HG03139 (cell line): ENCODE measurements at regions not wholly inside any gene's neighbourhood (a gene's known extent, or its start where the extent isn't known, plus 50 kb on each side); places are given as distances from the start of the nearest gene placed in this dataset.

ENCODE experiments used
- ATAC-seq: cut with Tn5 transposase; IDR thresholded peaks from one replicate; pipeline ENCODE4 v1.9.1; 2021; ENCODE audit not compliant: unreplicated experiment

- ATAC-seq = no peak
These were observed 169.0 kb upstream of the NRSN1 start for GRCh38 chr6:23957017-23957416.

DNA sequence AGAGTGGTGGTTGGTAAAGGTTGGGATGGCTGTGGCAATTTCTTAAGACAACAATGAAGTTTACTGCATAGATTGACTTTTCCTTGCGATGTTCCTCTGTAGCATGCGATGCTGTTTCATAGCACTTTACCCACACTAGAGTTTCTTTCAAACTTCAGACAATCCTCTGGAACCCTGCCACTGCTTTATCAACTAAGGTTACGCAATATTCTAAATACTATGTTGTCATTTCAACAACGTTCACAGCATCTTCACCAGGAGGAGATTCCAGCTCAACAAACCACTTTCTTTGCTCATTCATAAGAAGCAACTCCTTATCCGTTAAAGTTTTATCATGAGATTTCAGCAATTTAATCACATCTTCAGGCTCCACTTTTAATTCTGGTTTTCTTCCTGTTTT lies 161.2 kb upstream of the NRSN1 start:
- no peak for ATAC-seq

- ATAC-seq = no peak
These were observed 156.7 kb upstream of the NRSN1 start for GRCh38 chr6:23969344-23969743.

- ATAC-seq = no peak
These were observed 148.3 kb upstream of the NRSN1 start for GRCh38 chr6:23977706-23978105.

DNA sequence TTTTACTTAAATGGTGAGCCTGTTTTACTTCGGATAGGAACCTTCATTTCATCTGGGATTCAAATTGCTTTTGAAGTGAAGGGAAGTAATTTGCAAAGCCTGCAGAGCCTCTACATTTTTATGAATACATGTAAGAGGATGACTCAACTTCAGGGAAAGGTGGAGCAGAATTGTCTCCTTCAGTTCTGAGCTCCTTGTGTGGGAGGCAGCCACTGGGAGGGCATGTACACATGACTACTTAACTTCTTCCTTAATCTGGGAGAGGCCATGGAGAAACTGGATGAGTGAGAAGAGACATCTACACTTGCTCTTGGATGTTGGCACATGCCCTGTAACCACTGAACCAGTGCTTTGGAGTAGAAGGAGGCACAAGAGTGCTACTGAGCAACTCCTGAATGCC lies 145.1 kb upstream of the NRSN1 start:
- ATAC-seq = no peak

DNA sequence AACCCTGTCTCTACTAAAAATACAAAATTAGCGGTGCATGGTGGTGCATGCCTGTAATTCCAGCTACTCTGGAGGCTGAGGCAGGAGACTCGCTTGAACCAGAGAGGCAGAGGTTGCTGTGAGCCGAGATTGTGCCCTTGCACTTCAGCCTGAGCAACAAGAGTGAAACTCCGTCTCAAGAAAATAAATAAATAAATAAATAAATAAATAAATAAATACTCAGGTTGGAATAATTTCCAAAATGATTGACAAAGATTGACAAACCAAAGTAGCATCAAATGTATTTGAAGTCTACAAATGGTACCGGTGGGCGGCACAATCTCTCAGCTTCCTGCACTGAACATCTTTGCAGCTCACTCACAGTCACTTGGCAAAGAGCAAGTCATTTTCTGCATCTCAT lies 144.1 kb upstream of the NRSN1 start:
- no peak for ATAC-seq

- no peak for ATAC-seq
These were observed 142.3 kb upstream of the NRSN1 start for GRCh38 chr6:23983735-23984134.

DNA sequence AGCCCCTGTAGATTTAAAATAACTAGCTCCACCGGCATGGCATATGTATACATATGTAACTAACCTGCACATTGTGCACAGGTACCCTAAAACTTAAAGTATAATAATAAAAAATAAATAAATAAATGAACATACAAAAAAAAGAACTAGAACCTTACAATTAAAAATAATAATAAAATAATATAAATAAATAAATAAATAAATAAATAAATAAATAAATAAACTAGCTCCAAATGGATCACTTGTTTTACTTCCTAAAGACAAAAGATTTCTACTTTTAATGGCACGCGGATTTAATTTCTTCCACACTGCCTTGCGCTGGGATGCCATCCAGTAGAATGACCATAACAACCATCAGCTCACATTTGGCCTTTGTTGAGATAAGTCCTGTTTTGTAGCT lies 141.0 kb upstream of the NRSN1 start:
- ATAC-seq = no peak

- ATAC-seq = no peak
These were observed 136.0 kb upstream of the NRSN1 start for GRCh38 chr6:23989885-23990533.

DNA sequence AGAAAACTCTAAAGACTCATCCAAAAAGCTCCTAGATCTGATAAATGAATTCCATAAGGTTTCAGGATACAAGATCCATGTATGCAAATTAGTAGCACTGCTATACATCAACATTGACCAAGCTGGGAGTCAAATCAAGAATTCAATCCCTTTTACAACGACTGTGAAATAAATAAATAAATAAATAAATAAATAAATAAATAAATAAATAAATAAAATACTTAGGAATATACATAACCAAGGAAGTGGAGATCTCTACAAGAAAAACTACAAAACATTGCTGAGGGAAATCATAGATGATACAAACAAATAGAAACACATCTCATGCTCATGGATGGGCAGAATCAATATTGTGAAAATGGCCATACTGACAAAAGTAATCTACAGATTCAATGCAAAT lies 132.0 kb upstream of the NRSN1 start:
- no peak for ATAC-seq

- no peak for ATAC-seq
These were observed 122.0 kb upstream of the NRSN1 start for GRCh38 chr6:24004062-24004461.

DNA sequence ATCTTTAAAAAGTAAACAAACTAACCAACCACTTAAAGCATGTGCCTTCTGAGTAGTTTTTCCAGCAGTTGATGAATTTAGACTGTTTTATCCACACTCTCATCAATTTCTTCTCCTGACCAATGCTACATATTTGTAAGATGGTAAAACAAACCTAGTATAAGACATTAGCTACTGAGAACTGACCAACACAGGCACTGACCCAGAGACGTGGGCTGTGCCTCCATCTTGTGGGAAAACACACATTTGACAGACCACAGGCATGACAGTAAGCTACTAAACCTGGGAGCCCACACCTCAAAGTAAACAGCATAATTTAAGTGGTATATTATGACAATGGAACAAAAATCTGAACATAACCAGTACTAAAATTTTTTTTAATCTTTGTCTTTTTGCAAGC lies 121.4 kb upstream of the NRSN1 start:
- no peak for ATAC-seq

- ATAC-seq = no peak
These were observed 119.8 kb upstream of the NRSN1 start for GRCh38 chr6:24006254-24006653.

GRCh38 chr6:24009319-24009718 lies 116.7 kb upstream of the NRSN1 start:
- ATAC-seq = no peak

DNA sequence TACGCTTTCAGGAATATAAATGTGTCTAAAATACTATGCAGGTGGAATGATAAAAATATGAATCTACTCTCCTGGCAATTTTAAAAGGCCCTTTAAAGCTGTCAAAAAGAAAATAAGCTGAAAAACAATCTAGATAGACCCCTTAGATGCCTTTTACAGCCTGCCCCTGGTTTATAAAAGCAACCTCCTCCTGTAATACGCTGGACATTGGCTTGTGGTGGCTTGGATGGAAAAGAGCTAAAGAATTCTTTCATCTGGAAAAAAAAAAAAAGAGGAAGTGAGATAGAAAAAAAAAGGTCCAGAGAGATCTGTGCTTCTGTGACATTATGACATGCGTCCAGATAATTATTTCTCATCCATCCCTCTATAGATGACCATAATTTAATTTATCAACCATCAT lies 115.9 kb upstream of the NRSN1 start:
- no peak for ATAC-seq

GRCh38 chr6:24016286-24016685 lies 109.7 kb upstream of the NRSN1 start:
- no peak for ATAC-seq

DNA sequence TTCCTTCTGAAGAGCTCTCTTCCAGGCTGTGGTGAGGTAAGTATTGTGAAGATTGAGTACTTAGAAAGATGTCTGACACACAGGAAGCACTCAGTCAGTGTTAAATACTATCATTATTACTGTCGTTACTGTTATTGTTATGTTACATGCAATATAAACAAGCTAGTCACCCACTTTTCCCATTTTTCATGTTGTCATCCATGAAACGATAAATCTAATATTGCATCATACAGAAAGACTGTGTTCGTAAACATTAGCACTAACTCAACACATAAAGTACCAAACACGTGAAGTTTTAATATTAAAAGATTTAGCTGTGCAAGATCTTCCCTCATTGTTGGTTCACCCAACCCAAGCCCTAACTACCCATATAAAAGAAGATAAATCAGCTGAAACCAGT lies 109.2 kb upstream of the NRSN1 start:
- no peak for ATAC-seq

- ATAC-seq = no peak
These were observed 106.6 kb upstream of the NRSN1 start for GRCh38 chr6:24019393-24019792.

DNA sequence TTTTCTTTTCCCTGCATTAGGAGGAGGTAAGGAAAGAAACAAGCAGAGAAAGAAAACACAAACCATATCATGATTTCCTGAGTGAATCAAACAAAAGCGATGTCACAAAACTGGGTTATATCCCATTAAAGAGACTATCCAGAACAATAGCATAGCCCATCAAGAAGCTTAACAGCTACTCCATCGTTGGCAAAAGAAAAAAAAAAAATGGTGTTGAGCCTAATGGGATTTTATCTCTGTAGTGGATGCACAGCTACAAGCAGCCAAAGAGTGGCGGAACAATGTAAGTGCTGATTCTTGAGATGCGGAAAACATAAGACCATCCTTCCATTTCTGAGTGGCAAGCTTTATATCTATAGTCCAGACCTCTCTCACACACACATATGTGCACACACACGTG lies 106.2 kb upstream of the NRSN1 start:
- no peak for ATAC-seq

DNA sequence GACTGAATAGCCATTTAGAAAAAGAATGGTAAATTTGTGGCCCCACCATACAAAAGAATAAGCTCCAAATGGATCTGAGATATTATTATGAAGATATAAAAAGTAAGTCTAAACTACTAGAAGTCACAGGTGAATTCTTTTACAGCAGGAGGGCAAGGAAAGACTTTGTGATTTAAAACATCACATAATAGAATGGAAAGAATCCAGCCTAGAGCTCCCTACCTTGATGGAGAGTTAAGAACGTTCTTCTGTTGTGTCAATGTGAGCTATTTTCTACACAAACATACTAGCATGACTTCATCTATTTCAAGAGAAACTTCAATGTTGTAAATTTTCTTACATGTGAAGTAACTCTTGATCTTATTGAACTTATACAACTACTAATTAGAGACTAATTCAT lies 100.0 kb upstream of the NRSN1 start:
- no peak for ATAC-seq

- no peak for ATAC-seq
These were observed 94.5 kb upstream of the NRSN1 start for GRCh38 chr6:24031496-24031895.

- ATAC-seq = no peak
These were observed 92.9 kb upstream of the NRSN1 start for GRCh38 chr6:24032896-24033688.

DNA sequence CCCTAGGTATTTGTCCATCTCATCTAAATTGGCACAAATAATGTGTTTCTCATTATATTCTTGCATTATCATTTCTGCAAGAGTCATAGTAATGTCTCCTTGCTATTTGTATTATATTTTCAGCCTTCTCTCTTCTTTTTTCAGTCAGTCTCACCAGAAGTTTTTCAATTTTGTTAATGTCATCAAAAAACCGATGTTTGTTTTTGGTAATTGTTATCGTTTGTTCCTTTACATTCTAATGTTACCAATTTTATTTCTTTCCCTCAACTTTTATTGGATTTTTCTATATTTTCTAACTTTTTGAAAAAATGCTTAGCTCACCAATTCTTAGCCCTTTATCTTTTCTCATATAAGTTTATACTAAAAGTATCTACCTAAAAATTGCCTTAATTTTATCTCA lies 82.2 kb upstream of the NRSN1 start:
- no peak for ATAC-seq
